Esophagus squamous epithelium (tissue), 5 donors: ENCODE measurements at regions not wholly inside any gene's neighbourhood (a gene's known extent, or its start where the extent isn't known, plus 50 kb on each side); places are given as distances from the start of the nearest gene placed in this dataset.
A peak's percentile ranks its signal among the peaks of the same experiment; 100 is the strongest.

Source experiments
- DNase-seq: peaks from one replicate; lab custom pipeline; 2025; lab: John Stamatoyannopoulos, UW
- H3K27ac ChIP-seq, 4 donors: fragments of 200-600 bp; sonication (generic); one replicate each; pipeline ENCODE4 v1.5.1; 2016 to 2019; ENCODE audit warnings: mild to moderate bottlenecking in 1 of 4
- H3K27me3 ChIP-seq, 4 donors: fragments of 200-600 bp; sonication (generic); 1 replicate in 3 of 4; 2 replicates in 1 of 4; pipeline versions ENCODE4 v1.5.1 to v1.6.0; 2017 to 2021; ENCODE audit warnings: antibody characterized with exemption in 1 of 4
- H3K36me3 ChIP-seq, 3 donors: fragments of 200-600 bp; sonication (generic); one replicate each; pipeline ENCODE4 v1.5.1; 2016 to 2019
- H3K4me1 ChIP-seq, 3 donors: fragments of 200-600 bp; sonication (generic); one replicate each; pipeline ENCODE4 v1.5.1; 2017 to 2019
- H3K4me3 ChIP-seq, 4 donors: fragments of 200-600 bp; sonication (generic); 1 replicate in 3 of 4; 2 replicates in 1 of 4; pipeline ENCODE4 v1.5.1; 2016 to 2019; ENCODE audit warnings: mild to moderate bottlenecking in 2 of 4, moderate library complexity in 1 of 4
- H3K9me3 ChIP-seq, 3 donors: fragments of 200-600 bp; sonication (generic); one replicate each; pipeline ENCODE4 v1.5.1; 2016 to 2019
- POLR2A ChIP-seq, 4 donors: fragments of 450-650 bp; IDR thresholded peaks; one replicate each; pipeline ENCODE4 v1.6.1; 2017; ENCODE audit warnings: antibody characterized with exemption in 4 of 4, mild to moderate bottlenecking in 4 of 4, moderate library complexity in 3 of 4
- WGBS, 2 donors: methylation state at CpG; one replicate each; pipeline ENCODE4 v1.1.5; 2018; 5-methylcytosine and 5-hydroxymethylcytosine counted together
- intact Hi-C: fragments of 100-400 bp; cut with DNase I; formaldehyde crosslinking; loops from one replicate; pipeline ENCODE4 v1.15.0; 2022
- TF ChIP-seq, protein P1 (sequence below), 6 experiments: fragments of 450-650 bp in 4 of 6; fragments of 200-600 bp in 2 of 6; sonication (generic) in 2 of 6; IDR thresholded peaks; one replicate each; pipeline ENCODE4 v1.5.1; 2016 to 2019; ENCODE audit warnings: antibody characterized with exemption in 6 of 6, mild to moderate bottlenecking in 4 of 6, moderate library complexity in 4 of 6
- donor health status: DM: yes; HTN: yes; CAD: no.

DNA sequence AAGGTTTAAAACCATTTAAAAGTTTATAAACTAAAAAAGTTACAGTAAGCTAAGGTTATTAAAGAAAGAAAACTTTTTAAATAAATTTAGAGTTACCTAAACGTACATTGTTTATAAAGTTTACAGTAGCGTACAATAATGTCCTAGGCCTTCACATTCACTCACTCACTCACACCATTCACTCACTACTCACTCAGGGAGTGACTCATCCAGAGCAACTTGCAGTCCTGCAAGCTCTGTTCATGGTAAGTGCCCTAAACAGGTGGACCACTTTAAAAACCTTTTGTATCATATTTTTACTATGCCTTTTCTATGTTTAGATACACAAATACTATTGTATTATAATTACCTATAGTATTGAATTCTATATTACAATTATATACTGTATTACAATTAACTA, 190.8 kb upstream of the RASA1 start:
- Histone ChIP-seq H3K36me3 (no peaks in the 10 kb centered on the region), H3K27ac (no peak overlapping the region), H3K27me3 (no peaks in the 10 kb centered on the region), H3K4me1 (peaks cover 0 to 8% (median 0%) of the 10 kb centered on the region in 3 donors), H3K4me3 (no peak overlapping the region), H3K9me3 (no peaks in the 10 kb centered on the region)
- no peak for DNase-seq
- TF ChIP-seq POLR2A (IDR thresholded peaks at IDR 0.05) = no peak
- TF ChIP-seq, protein P1, sequence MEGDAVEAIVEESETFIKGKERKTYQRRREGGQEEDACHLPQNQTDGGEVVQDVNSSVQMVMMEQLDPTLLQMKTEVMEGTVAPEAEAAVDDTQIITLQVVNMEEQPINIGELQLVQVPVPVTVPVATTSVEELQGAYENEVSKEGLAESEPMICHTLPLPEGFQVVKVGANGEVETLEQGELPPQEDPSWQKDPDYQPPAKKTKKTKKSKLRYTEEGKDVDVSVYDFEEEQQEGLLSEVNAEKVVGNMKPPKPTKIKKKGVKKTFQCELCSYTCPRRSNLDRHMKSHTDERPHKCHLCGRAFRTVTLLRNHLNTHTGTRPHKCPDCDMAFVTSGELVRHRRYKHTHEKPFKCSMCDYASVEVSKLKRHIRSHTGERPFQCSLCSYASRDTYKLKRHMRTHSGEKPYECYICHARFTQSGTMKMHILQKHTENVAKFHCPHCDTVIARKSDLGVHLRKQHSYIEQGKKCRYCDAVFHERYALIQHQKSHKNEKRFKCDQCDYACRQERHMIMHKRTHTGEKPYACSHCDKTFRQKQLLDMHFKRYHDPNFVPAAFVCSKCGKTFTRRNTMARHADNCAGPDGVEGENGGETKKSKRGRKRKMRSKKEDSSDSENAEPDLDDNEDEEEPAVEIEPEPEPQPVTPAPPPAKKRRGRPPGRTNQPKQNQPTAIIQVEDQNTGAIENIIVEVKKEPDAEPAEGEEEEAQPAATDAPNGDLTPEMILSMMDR (IDR thresholded peaks at IDR 0.05) = no peak
- 70 to 80% methylated on average over 2 of the region's 2 CpGs for WGBS, 2 donors
- intact Hi-C loops = no loop called here

DNA sequence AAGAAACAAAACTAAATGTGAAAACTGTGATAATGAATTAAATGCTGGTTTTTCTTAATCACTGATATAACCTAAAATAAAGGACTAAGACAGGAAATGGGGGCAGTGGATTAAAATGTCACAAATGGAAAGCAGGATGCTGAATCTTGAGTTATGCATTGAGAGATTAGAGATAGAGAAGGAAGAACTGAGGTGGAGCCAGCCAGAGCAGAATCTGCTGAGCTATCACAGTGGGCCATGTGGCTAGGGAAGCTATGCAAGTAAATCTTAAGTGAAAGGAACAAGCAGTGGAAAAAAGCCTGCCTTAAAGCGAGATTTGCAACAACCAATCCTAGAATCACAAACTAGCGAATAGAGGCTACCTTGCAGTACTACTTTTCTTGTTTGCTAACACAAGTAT, 188.5 kb upstream of the RASA1 start:
- no peak for TF ChIP-seq POLR2A (IDR thresholded peaks at IDR 0.05)
- TF ChIP-seq, protein P1 (IDR thresholded peaks at IDR 0.05) = no peak
- 78 to 80% methylated on average over 2 of the region's 2 CpGs for WGBS, 2 donors

DNA sequence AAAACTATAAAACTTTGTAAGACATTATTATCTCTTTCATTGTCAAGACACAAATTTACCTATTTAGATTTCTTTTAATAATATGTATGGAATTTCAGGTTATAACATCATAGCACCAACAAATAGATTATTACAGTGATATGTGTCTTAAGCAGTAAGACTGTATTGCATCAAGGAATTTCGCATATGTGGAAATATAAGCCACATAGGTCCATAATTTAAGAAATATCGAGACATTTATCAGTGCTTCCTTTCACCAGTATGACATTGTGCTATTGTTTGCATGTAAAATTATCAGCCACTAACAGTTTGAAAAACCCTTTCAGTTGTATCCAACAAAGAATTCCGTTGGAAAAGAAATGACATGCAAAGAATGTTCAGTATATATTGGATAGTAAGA, 186.7 kb upstream of the RASA1 start:
- no peaks in the 10 kb centered on the region for H3K9me3 ChIP-seq
- DNase-seq = no peak
- no peaks in the 10 kb centered on the region for H3K36me3 ChIP-seq
- no peaks in the 10 kb centered on the region for H3K4me1 ChIP-seq
- no peak overlapping the region for H3K4me3 ChIP-seq
- intact Hi-C loops = no loop called here
- no peak overlapping the region for H3K27ac ChIP-seq
- no peaks in the 10 kb centered on the region for H3K27me3 ChIP-seq
- WGBS, 2 donors = 42 to 48% methylated on average over 3 of the region's 3 CpGs
- TF ChIP-seq, protein P1 (IDR thresholded peaks at IDR 0.05) = no peak
- no peak for TF ChIP-seq POLR2A (IDR thresholded peaks at IDR 0.05)

More for the DNA sequence above, 188.5 kb upstream of the RASA1 start:
- Histone ChIP-seq H3K36me3 (no peaks in the 10 kb centered on the region), H3K9me3 (no peaks in the 10 kb centered on the region), H3K27me3 (no peaks in the 10 kb centered on the region), H3K4me3 (no peak overlapping the region), H3K27ac (no peak overlapping the region), H3K4me1 (peaks cover 0 to 8% (median 0%) of the 10 kb centered on the region in 3 donors)
- intact Hi-C loops = no loop called here
- DNase-seq = no peak

DNA sequence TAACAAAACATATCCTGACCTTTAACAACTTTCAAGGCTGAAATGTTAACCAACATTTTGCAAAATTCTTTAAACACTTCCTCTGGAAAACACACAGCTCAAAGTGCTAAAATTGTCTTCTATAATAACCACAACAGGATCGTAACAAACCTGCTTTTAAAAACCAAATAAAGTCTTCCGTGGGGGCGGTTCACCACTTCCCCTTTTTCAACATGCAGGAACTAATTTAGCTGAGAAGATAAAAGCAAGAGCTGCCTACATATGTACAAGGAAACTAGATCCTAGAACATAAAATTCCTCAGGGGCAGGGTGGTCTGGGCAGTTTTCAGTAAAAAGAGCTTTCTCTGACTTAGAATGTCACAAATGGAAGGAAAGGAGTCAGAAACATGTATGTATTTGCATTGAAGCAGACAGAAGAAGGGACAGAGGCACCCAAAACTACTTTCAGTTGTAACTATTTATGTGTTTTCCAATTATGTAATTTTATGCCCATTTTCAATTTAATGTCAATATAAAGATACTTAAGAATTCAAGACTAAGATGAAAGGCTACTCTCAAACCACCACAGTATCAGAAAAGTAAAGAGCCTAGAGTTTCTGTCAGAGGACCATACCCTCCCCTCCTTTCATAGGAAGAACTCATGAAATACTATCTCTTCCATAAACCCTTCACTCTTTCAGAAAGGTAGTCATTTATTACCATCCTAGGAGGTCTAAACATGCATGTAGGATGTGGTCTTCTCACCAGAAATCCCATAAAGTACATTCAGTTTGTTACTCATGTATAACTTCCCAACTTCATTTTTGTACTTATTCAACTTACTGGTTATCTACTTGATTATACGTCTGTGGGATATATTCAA, 185.9 kb upstream of the RASA1 start:
- Histone ChIP-seq H3K27me3 (no peaks in the 10 kb centered on the region), H3K4me3 (no peak overlapping the region), H3K36me3 (no peaks in the 10 kb centered on the region), H3K4me1 (no peaks in the 10 kb centered on the region), H3K9me3 (no peaks in the 10 kb centered on the region), H3K27ac (peak overlapping the region in 2 of 4 donors; percentile 9 to 34)
- no peak for DNase-seq
- intact Hi-C loops = no loop called here
- 45 to 48% methylated on average over 4 of the region's 4 CpGs for WGBS, 2 donors
- TF ChIP-seq, protein P1 (IDR thresholded peaks at IDR 0.05) = no peak
- no peak for TF ChIP-seq POLR2A (IDR thresholded peaks at IDR 0.05)

DNA sequence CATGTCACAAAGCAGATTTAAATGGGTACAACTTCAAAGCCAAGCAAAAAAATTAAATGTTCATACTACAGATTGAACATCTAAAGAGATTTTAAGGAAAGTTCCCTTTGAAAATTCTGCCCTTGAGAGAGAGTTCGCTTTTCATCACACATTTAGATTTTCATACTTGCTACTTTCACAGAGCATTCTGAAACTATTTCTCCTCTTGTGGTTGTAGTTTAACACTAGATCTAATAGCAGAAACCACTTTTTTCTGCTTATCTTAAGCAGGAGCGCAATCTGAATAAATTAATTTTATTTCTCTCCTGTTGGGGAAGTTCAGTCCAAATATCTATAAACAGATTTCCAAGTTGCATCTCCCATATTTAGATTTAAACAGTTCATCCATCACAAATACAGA, 173.3 kb upstream of the RASA1 start:
- 82 to 89% methylated on average over 2 of the region's 2 CpGs for WGBS, 2 donors
- Histone ChIP-seq H3K4me1 (no peaks in the 10 kb centered on the region), H3K9me3 (no peaks in the 10 kb centered on the region), H3K4me3 (no peak overlapping the region), H3K27me3 (no peaks in the 10 kb centered on the region), H3K27ac (no peak overlapping the region), H3K36me3 (no peaks in the 10 kb centered on the region)
- no peak for DNase-seq
- intact Hi-C loops = no loop called here
- TF ChIP-seq, protein P1 (IDR thresholded peaks at IDR 0.05) = no peak
- no peak for TF ChIP-seq POLR2A (IDR thresholded peaks at IDR 0.05)
